ENCODE measurements at regions not wholly inside any gene's neighbourhood (a gene's known extent, or its start where the extent isn't known, plus 50 kb on each side); places are given as distances from the start of the nearest gene placed in this dataset.
"Not testable (repeated sequence)": the region's sequence is repeated elsewhere in the genome, so short reads cannot be mapped to it uniquely, and the experiment has no call there.

- Histone ChIP-seq H3K4me3 (ENCODE audit: low read depth, low read length) (no peak overlapping the region), H3K36me3 (ENCODE audit: control insufficient read depth, insufficient read depth, low read length) (no peaks in the 10 kb centered on the region), H3K4me1 (ENCODE audit: control insufficient read depth, insufficient read depth, low read length) (no peaks in the 10 kb centered on the region), H3K9me3 (ENCODE audit: control insufficient read depth, insufficient read depth, low read length) (no peaks in the 10 kb centered on the region), H3K27me3 (ENCODE audit: control insufficient read depth, insufficient read depth, low read length) (no peaks in the 10 kb centered on the region), H3K9ac (ENCODE audit: low read depth, low read length) (no peak overlapping the region)
These were observed 81.6 kb upstream of the CTDP1 start for GRCh38 chr18:79597831-79598632.

- Histone ChIP-seq H3K4me3 (ENCODE audit: low read depth, low read length) (no peak overlapping the region), H3K4me1 (ENCODE audit: control insufficient read depth, insufficient read depth, low read length) (no peaks in the 10 kb centered on the region), H3K9me3 (ENCODE audit: control insufficient read depth, insufficient read depth, low read length) (no peaks in the 10 kb centered on the region), H3K27me3 (ENCODE audit: control insufficient read depth, insufficient read depth, low read length) (no peaks in the 10 kb centered on the region), H3K36me3 (ENCODE audit: control insufficient read depth, insufficient read depth, low read length) (no peaks in the 10 kb centered on the region), H3K9ac (ENCODE audit: low read depth, low read length) (no peak overlapping the region)
These were observed 80.9 kb upstream of the CTDP1 start for GRCh38 chr18:79598633-79599175.

GRCh38 chr18:79599441-79599931 is 80.1 kb upstream of the CTDP1 start:
- H3K9ac ChIP-seq (ENCODE audit: low read depth, low read length): no peak overlapping the region
- H3K4me3 ChIP-seq (ENCODE audit: low read depth, low read length): no peak overlapping the region
- H3K4me1 ChIP-seq (ENCODE audit: control insufficient read depth, insufficient read depth, low read length): no peaks in the 10 kb centered on the region
- no peaks in the 10 kb centered on the region for H3K36me3 ChIP-seq (ENCODE audit: control insufficient read depth, insufficient read depth, low read length)
- no peaks in the 10 kb centered on the region for H3K9me3 ChIP-seq (ENCODE audit: control insufficient read depth, insufficient read depth, low read length)
- no peaks in the 10 kb centered on the region for H3K27me3 ChIP-seq (ENCODE audit: control insufficient read depth, insufficient read depth, low read length)

GRCh38 chr18:79600141-79600540 is 79.5 kb upstream of the CTDP1 start:
- no peak overlapping the region for H3K4me3 ChIP-seq (ENCODE audit: low read depth, low read length)
- H3K9me3 ChIP-seq (ENCODE audit: control insufficient read depth, insufficient read depth, low read length): no peaks in the 10 kb centered on the region
- no peaks in the 10 kb centered on the region for H3K4me1 ChIP-seq (ENCODE audit: control insufficient read depth, insufficient read depth, low read length)
- H3K27me3 ChIP-seq (ENCODE audit: control insufficient read depth, insufficient read depth, low read length): no peaks in the 10 kb centered on the region
- no peaks in the 10 kb centered on the region for H3K36me3 ChIP-seq (ENCODE audit: control insufficient read depth, insufficient read depth, low read length)
- no peak overlapping the region for H3K9ac ChIP-seq (ENCODE audit: low read depth, low read length)

GRCh38 chr18:79600596-79600995 is 79.0 kb upstream of the CTDP1 start:
- H3K9ac ChIP-seq (ENCODE audit: low read depth, low read length): no peak overlapping the region

GRCh38 chr18:79601234-79601633 is 78.4 kb upstream of the CTDP1 start:
- no peaks in the 10 kb centered on the region for H3K27me3 ChIP-seq (ENCODE audit: control insufficient read depth, insufficient read depth, low read length)
- no peaks in the 10 kb centered on the region for H3K4me1 ChIP-seq (ENCODE audit: control insufficient read depth, insufficient read depth, low read length)

More at GRCh38 chr18:79600596-79600995, 79.0 kb upstream of the CTDP1 start:
- no peaks in the 10 kb centered on the region for H3K9me3 ChIP-seq (ENCODE audit: control insufficient read depth, insufficient read depth, low read length)
- no peaks in the 10 kb centered on the region for H3K4me1 ChIP-seq (ENCODE audit: control insufficient read depth, insufficient read depth, low read length)
- no peaks in the 10 kb centered on the region for H3K27me3 ChIP-seq (ENCODE audit: control insufficient read depth, insufficient read depth, low read length)
- no peak overlapping the region for H3K4me3 ChIP-seq (ENCODE audit: low read depth, low read length)
- H3K36me3 ChIP-seq (ENCODE audit: control insufficient read depth, insufficient read depth, low read length): no peaks in the 10 kb centered on the region

GRCh38 chr18:79603321-79604204 is 76.0 kb upstream of the CTDP1 start:
- Histone ChIP-seq H3K9me3 (ENCODE audit: control insufficient read depth, insufficient read depth, low read length) (no peaks in the 10 kb centered on the region), H3K36me3 (ENCODE audit: control insufficient read depth, insufficient read depth, low read length) (no peaks in the 10 kb centered on the region), H3K4me1 (ENCODE audit: control insufficient read depth, insufficient read depth, low read length) (no peaks in the 10 kb centered on the region), H3K4me3 (ENCODE audit: low read depth, low read length) (no peak overlapping the region), H3K9ac (ENCODE audit: low read depth, low read length) (no peak overlapping the region), H3K27me3 (ENCODE audit: control insufficient read depth, insufficient read depth, low read length) (no peaks in the 10 kb centered on the region)

More at GRCh38 chr18:79601234-79601633, 78.4 kb upstream of the CTDP1 start:
- no peak overlapping the region for H3K9ac ChIP-seq (ENCODE audit: low read depth, low read length)
- no peaks in the 10 kb centered on the region for H3K9me3 ChIP-seq (ENCODE audit: control insufficient read depth, insufficient read depth, low read length)
- H3K4me3 ChIP-seq (ENCODE audit: low read depth, low read length): no peak overlapping the region
- H3K36me3 ChIP-seq (ENCODE audit: control insufficient read depth, insufficient read depth, low read length): no peaks in the 10 kb centered on the region

GRCh38 chr18:79604205-79604912 is 75.2 kb upstream of the CTDP1 start:
- H3K4me3 ChIP-seq (ENCODE audit: low read depth, low read length): no peak overlapping the region
- no peak overlapping the region for H3K9ac ChIP-seq (ENCODE audit: low read depth, low read length)
- H3K27me3 ChIP-seq (ENCODE audit: control insufficient read depth, insufficient read depth, low read length): no peaks in the 10 kb centered on the region
- H3K9me3 ChIP-seq (ENCODE audit: control insufficient read depth, insufficient read depth, low read length): no peaks in the 10 kb centered on the region
- H3K36me3 ChIP-seq (ENCODE audit: control insufficient read depth, insufficient read depth, low read length): no peaks in the 10 kb centered on the region
- no peaks in the 10 kb centered on the region for H3K4me1 ChIP-seq (ENCODE audit: control insufficient read depth, insufficient read depth, low read length)

GRCh38 chr18:79604913-79605880 is 74.4 kb upstream of the CTDP1 start:
- Histone ChIP-seq H3K4me1 (ENCODE audit: control insufficient read depth, insufficient read depth, low read length) (no peaks in the 10 kb centered on the region), H3K36me3 (ENCODE audit: control insufficient read depth, insufficient read depth, low read length) (no peaks in the 10 kb centered on the region), H3K27me3 (ENCODE audit: control insufficient read depth, insufficient read depth, low read length) (no peaks in the 10 kb centered on the region), H3K9me3 (ENCODE audit: control insufficient read depth, insufficient read depth, low read length) (no peaks in the 10 kb centered on the region), H3K9ac (ENCODE audit: low read depth, low read length) (no peak overlapping the region), H3K4me3 (ENCODE audit: low read depth, low read length) (no peak overlapping the region)

GRCh38 chr18:79606071-79606470 is 73.5 kb upstream of the CTDP1 start:
- H3K27me3 ChIP-seq (ENCODE audit: control insufficient read depth, insufficient read depth, low read length); H3K36me3 ChIP-seq (ENCODE audit: control insufficient read depth, insufficient read depth, low read length); H3K4me3 ChIP-seq (ENCODE audit: low read depth, low read length); H3K4me1 ChIP-seq (ENCODE audit: control insufficient read depth, insufficient read depth, low read length); H3K9me3 ChIP-seq (ENCODE audit: control insufficient read depth, insufficient read depth, low read length); H3K9ac ChIP-seq (ENCODE audit: low read depth, low read length): not testable (repeated sequence)
